ENCODE measurements at regions not wholly inside any gene's neighbourhood (a gene's known extent, or its start where the extent isn't known, plus 50 kb on each side); places are given as distances from the start of the nearest gene placed in this dataset.

DNA sequence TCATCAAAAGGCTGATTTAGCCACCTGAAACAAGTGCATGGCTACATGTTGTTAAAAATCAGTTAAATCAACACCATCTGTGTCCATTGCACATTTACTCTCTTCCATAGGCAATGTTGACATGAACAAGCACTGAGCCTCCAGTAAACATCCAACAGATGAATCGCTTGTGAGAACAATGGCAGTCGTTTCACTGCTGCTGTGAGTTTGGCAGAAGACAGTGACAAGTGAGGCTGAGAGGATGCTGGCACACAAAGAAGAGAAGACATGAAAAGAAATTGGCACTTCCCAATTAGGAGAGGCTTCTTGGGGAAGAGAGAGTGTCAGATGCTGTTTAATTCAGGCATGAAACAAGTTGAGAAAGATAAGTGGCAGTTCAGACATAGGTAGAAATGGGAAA lies 227.4 kb upstream of the STT3B start:
- H3K4me2 ChIP-seq (ENCODE audit: insufficient read depth, insufficient read length, low read length) = no peak overlapping the region
- H2BK20ac ChIP-seq (ENCODE audit: low read depth, low read length, poor library complexity, severe bottlenecking) = no peak overlapping the region
- no peak overlapping the region for H3K18ac ChIP-seq (ENCODE audit: insufficient read length, low read depth, low read length)
- no peak overlapping the region for H3K27ac Mint-ChIP-seq
- no peak overlapping the region for H4K5ac ChIP-seq (ENCODE audit: insufficient read length, low read depth, low read length)
- no peaks in the 10 kb centered on the region for H3K79me1 ChIP-seq (ENCODE audit: insufficient read depth, low read depth, low read length, poor library complexity, severe bottlenecking)
- H3K9me3 Mint-ChIP-seq = peaks cover 0 to 3% of the 10 kb centered on the region in 2 experiments; a peak in 2 of 5 replicates
- H3K56ac ChIP-seq (ENCODE audit: insufficient read length, low read depth, low read length) = no peak overlapping the region
- no peak overlapping the region for H4K91ac ChIP-seq (ENCODE audit: insufficient read length, low read depth, low read length)
- no peaks in the 10 kb centered on the region for H3K27me3 ChIP-seq (ENCODE audit: insufficient read depth, low read length)
- no peak overlapping the region for H3K4ac ChIP-seq (ENCODE audit: low read depth, low read length)
- H4K20me1 ChIP-seq (ENCODE audit: control insufficient read depth, insufficient read depth, insufficient read length) = no peaks in the 10 kb centered on the region
- no peak overlapping the region for H3K4me3 Mint-ChIP-seq
- no peaks in the 10 kb centered on the region for H3K23me2 ChIP-seq (ENCODE audit: insufficient read length, low read depth, low read length, poor library complexity, severe bottlenecking)
- no peak overlapping the region for H2AK5ac ChIP-seq (ENCODE audit: insufficient read length, low read length)
- 0 out of 4 replicates have a peak, but pooled peaks cover 0 to 2% of the 10 kb centered on the region in 2 experiments for H3K4me1 Mint-ChIP-seq
- TF ChIP-seq, protein P1, sequence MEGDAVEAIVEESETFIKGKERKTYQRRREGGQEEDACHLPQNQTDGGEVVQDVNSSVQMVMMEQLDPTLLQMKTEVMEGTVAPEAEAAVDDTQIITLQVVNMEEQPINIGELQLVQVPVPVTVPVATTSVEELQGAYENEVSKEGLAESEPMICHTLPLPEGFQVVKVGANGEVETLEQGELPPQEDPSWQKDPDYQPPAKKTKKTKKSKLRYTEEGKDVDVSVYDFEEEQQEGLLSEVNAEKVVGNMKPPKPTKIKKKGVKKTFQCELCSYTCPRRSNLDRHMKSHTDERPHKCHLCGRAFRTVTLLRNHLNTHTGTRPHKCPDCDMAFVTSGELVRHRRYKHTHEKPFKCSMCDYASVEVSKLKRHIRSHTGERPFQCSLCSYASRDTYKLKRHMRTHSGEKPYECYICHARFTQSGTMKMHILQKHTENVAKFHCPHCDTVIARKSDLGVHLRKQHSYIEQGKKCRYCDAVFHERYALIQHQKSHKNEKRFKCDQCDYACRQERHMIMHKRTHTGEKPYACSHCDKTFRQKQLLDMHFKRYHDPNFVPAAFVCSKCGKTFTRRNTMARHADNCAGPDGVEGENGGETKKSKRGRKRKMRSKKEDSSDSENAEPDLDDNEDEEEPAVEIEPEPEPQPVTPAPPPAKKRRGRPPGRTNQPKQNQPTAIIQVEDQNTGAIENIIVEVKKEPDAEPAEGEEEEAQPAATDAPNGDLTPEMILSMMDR (conservative IDR thresholded peaks at IDR 0.05) = no peak
- no peak overlapping the region for H3K14ac ChIP-seq (ENCODE audit: insufficient read depth, low read length)
- no peak overlapping the region for H2BK12ac ChIP-seq (ENCODE audit: insufficient read length, low read depth, low read length)
- no peaks in the 10 kb centered on the region for H3K27me3 Mint-ChIP-seq (ENCODE audit: low read depth)
- no peak overlapping the region for H2AFZ ChIP-seq (ENCODE audit: low read length)
- H3K23ac ChIP-seq (ENCODE audit: insufficient read length, low read depth, low read length) = no peak overlapping the region
- H3K9me3 ChIP-seq (ENCODE audit: control insufficient read depth, low read depth, low read length) = no peaks in the 10 kb centered on the region
- no peaks in the 10 kb centered on the region for H3K79me2 ChIP-seq (ENCODE audit: insufficient read depth, low read length)
- H4K8ac ChIP-seq (replicated peaks; ENCODE audit: insufficient read length, low read depth, low read length) = no peak overlapping the region
- H2BK120ac ChIP-seq (ENCODE audit: low read depth, low read length, poor library complexity, severe bottlenecking) = no peak overlapping the region
- H2BK5ac ChIP-seq (ENCODE audit: insufficient read length, low read length) = no peak overlapping the region
- WGBS (ENCODE audit: extremely low coverage, insufficient read length, low lambda C conversion rate) = no CpG with 5 or more reads among the region's 2 CpGs
- no peak overlapping the region for H3T11ph ChIP-seq (ENCODE audit: low read length)
- no peak overlapping the region for H3K27ac ChIP-seq (ENCODE audit: insufficient read length, low read depth, low read length)
- H2BK15ac ChIP-seq (ENCODE audit: low read depth, low read length) = no peak overlapping the region
- H3K4me1 ChIP-seq (ENCODE audit: insufficient read depth, low read length) = no peaks in the 10 kb centered on the region
- H3K36me3 Mint-ChIP-seq (ENCODE audit: insufficient read depth in 1 of 3, low read depth in 3 of 3) = no peaks in the 10 kb centered on the region
- no peak for DNase-seq
- H3K9ac ChIP-seq (ENCODE audit: extremely low read depth, insufficient read length, low read length) = no peak overlapping the region
